Endothelial cell of umbilical vein (primary cell): ENCODE measurements at regions not wholly inside any gene's neighbourhood (a gene's known extent, or its start where the extent isn't known, plus 50 kb on each side); places are given as distances from the start of the nearest gene placed in this dataset.

ENCODE experiments used
- BruUV-seq: library from RNA; stranded (reverse); fragments of 400-500 nt; replicated peaks from 2 replicates; lab custom pipeline; 2021; lab: Mats Ljungman, UMichigan
- CTCF ChIA-PET: fragments of 300-600, 350-600 bp; sonication (Branson Sonifier 250); formaldehyde crosslinking; loops from one replicate; lab custom pipeline; 2021; ENCODE audit warnings: antibody characterized with exemption, inconsistent platforms; lab: Charles Lee
- POLR2A ChIA-PET: fragments of 300-600, 350-600 bp; sonication (Branson Sonifier 250); formaldehyde crosslinking; loops from one replicate; lab custom pipeline; 2021; ENCODE audit warnings: antibody characterized with exemption, inconsistent platforms; lab: Charles Lee
- DNase-seq: peaks from one replicate; pipeline ENCODE4 v3.0.0-alpha.2; 2011; ENCODE audit warnings: low read depth, low spot score
- FAIRE-seq: peaks from 2 replicates; lab custom pipeline; 2011; peaks lifted over from hg19 to GRCh38; lab: Jason Lieb, UNC
- H2AFZ ChIP-seq: 2 replicates; pipeline ENCODE4 v1.6.0; 2012; ENCODE audit warnings: low read depth, low read length, control low read depth, inconsistent platforms
- H3K27ac ChIP-seq: 2 replicates; pipeline ENCODE4 v1.5.1; 2011; ENCODE audit warnings: low read depth, mild to moderate bottlenecking, control low read depth, low read length, moderate library complexity; ENCODE audit not compliant: insufficient read depth
- H3K27me3 ChIP-seq, 2 experiments: 2 replicates each; pipeline versions ENCODE4 v1.6.0 to v1.6.1; 2011; ENCODE audit warnings: low read length in 2 of 2, mixed read lengths in 1 of 2; ENCODE audit not compliant: control insufficient read depth in 2 of 2, insufficient read depth in 2 of 2
- H3K36me3 ChIP-seq, 2 experiments: 2 replicates in 1 of 2; 3 replicates in 1 of 2; pipeline ENCODE4 v1.5.1; 2011; ENCODE audit warnings: low read length in 2 of 2, mild to moderate bottlenecking in 1 of 2, moderate library complexity in 1 of 2; ENCODE audit not compliant: control insufficient read depth in 2 of 2, insufficient read depth in 2 of 2; ENCODE audit errors: extremely low read depth in 1 of 2
- H3K4me1 ChIP-seq: 3 replicates; pipeline ENCODE4 v1.5.1; 2011; ENCODE audit warnings: mild to moderate bottlenecking, low read length; ENCODE audit not compliant: control insufficient read depth, insufficient read depth; ENCODE audit errors: extremely low read depth
- H3K4me2 ChIP-seq: 2 replicates; pipeline ENCODE4 v1.6.1; 2011; ENCODE audit warnings: low read length, control low read depth, mixed read lengths; ENCODE audit not compliant: insufficient read depth
- H3K4me3 ChIP-seq, 3 experiments: fragments of 200-600 bp in 1 of 3; sonication (generic), shearing (Covaris generic) in 1 of 3; replicated peaks in 1 of 3; 2 replicates each; pipeline ENCODE4 v1.5.1; 2011 to 2016; ENCODE audit warnings: control low read depth in 3 of 3, low read length in 3 of 3, mild to moderate bottlenecking in 2 of 3, inconsistent platforms in 1 of 3, low read depth in 1 of 3, moderate library complexity in 1 of 3; ENCODE audit not compliant: insufficient read depth in 1 of 3
- H3K79me2 ChIP-seq: 2 replicates; pipeline ENCODE4 v1.6.0; 2012; ENCODE audit warnings: low read length, inconsistent platforms; ENCODE audit not compliant: control insufficient read depth, insufficient read depth
- H3K9ac ChIP-seq: replicated peaks from 2 replicates; pipeline ENCODE3; 2011; ENCODE audit warnings: low read length, control low read depth; ENCODE audit not compliant: insufficient read depth; ENCODE audit errors: extremely low read depth
- H3K9me1 ChIP-seq: replicated peaks from 3 replicates; pipeline ENCODE4 v1.6.0; 2011; ENCODE audit warnings: mild to moderate bottlenecking, low read length; ENCODE audit not compliant: control insufficient read depth, insufficient read depth; ENCODE audit errors: extremely low read depth
- H3K9me3 ChIP-seq: replicated peaks from 2 replicates; pipeline ENCODE4 v1.5.1; 2012; ENCODE audit warnings: low read length, inconsistent platforms; ENCODE audit not compliant: control insufficient read depth, insufficient read depth
- H4K20me1 ChIP-seq: replicated peaks from 2 replicates; pipeline ENCODE3; 2011; ENCODE audit warnings: mild to moderate bottlenecking, low read length; ENCODE audit not compliant: control insufficient read depth, insufficient read depth; ENCODE audit errors: extremely low read depth
- EZH2 ChIP-seq: IDR thresholded peaks from 2 replicates; pipeline ENCODE4 v1.6.1; 2012; ENCODE audit warnings: borderline replicate concordance, low read depth, mild to moderate bottlenecking, moderate library complexity, low read length, inconsistent platforms; ENCODE audit not compliant: severe bottlenecking
- FOS ChIP-seq: IDR thresholded peaks from 2 replicates; pipeline ENCODE4 v1.6.1; 2011; ENCODE audit warnings: mild to moderate bottlenecking, low read length, moderate library complexity, borderline replicate concordance; ENCODE audit not compliant: insufficient read depth
- GATA2 ChIP-seq: IDR thresholded peaks from 2 replicates; pipeline ENCODE4 v1.7.0; 2011; ENCODE audit warnings: low read depth, mild to moderate bottlenecking, moderate library complexity, mixed read lengths, low read length; ENCODE audit not compliant: insufficient read length, insufficient read depth
- JUN ChIP-seq: IDR thresholded peaks from 2 replicates; pipeline ENCODE4 v1.6.1; 2011; ENCODE audit warnings: borderline replicate concordance, low read depth; ENCODE audit not compliant: insufficient read length, insufficient read depth
- MYC ChIP-seq: IDR thresholded peaks from one replicate; pipeline ENCODE4 v1.6.1; 2011; ENCODE audit warnings: mild to moderate bottlenecking, low read depth, low read length
- POLR2A ChIP-seq: IDR thresholded peaks from 2 replicates; pipeline ENCODE4 v1.6.1; 2012; ENCODE audit warnings: low read depth, mild to moderate bottlenecking, control low read depth, low read length
- POLR2AphosphoS5 ChIP-seq: IDR thresholded peaks from 2 replicates; pipeline ENCODE4 v1.6.1; 2012; ENCODE audit warnings: low read depth, mild to moderate bottlenecking, control low read depth, low read length, moderate library complexity; ENCODE audit not compliant: insufficient read depth
- dilution Hi-C: fragments of 300-500 bp; cut with MboI; formaldehyde crosslinking; loops from one replicate; pipeline ENCODE4 v1.15.0; 2019; ENCODE audit warnings: low sequenced_read_pairs; ENCODE audit not compliant: extremely low pct_ligation_motif_present
- intact Hi-C: fragments of 100-400 bp; cut with micrococcal nuclease; formaldehyde crosslinking; loops from one replicate; pipeline ENCODE4 v1.10.0; 2022
- TF ChIP-seq, protein P1 (sequence below), 2 donors: IDR thresholded peaks; 1 replicate in 1 of 2; 2 replicates in 1 of 2; pipeline ENCODE4 v1.5.1; 2011; ENCODE audit warnings: low read length in 2 of 2, mild to moderate bottlenecking in 2 of 2, moderate library complexity in 2 of 2, control low read depth in 1 of 2, inconsistent platforms in 1 of 2, low read depth in 1 of 2; ENCODE audit not compliant: insufficient read depth in 1 of 2; ENCODE audit errors: extremely low read depth in 1 of 2
- TF ChIP-seq, protein P2 (sequence below): IDR thresholded peaks from 2 replicates; pipeline ENCODE4 v1.6.1; 2011; ENCODE audit not compliant: insufficient read depth, insufficient read length

DNA sequence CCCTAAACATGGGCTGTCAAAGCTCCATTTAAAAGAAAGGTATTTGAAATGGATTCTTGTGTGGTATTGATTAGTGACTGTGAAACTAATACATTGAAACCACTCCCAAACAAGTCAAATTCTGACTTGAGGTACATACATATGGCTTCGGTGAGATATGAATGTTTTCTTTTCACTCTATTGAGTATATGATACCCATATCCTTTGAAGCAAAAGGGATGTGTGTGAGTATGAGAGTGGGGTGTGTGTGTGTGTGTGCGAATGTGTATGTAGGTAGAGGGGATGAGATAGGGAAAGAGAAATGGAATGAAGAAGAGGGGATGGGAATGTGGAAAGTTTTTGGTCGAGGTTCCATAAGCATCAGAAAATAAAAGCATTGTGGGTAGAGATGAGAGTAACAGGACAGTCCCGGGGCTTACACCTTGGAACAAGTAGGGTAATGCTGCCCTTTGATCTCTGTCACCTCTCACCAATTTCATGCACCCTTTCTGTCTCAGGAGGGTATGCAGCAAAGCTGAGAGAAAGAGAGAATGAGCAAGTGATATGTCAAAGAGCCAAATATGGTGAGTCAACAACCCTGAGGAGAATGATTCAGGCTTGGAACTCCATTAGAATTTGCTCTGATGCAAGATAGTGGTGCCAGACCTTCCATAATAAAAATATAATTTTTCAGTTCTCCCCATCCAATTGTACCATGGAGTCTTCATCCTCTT, 64.0 kb upstream of the ZEB2 start:
- CTCF ChIA-PET, result interaction anchor here (1.5 to 2.1 kb wide), 4 partner anchors 8 to 1169 kb away, joined by 5 to 17 read pairs (median 8); no protein-coding TSS in a partner anchor

DNA sequence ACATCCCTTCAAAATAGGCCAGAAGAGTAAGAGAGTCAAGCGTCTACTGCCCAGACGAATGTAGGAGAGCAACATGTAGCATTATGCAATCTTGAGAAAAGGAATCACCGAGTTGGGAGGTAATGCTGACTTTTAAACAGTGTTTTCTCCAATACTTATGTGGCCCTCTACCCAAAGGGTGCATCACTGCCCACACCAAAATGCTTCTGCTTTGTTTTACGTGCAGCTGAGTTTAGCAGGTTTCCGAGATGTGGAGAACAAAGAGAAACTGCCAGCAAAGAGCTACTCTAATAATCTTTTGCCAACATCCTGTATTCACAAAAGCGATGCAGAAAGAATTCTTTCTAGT, 63.4 kb upstream of the ZEB2 start:
- H3K27ac ChIP-seq, result peak overlapping the region; percentile 53
- no peak overlapping the region for H3K4me3 ChIP-seq
- no peaks in the 10 kb centered on the region for H3K79me2 ChIP-seq
- H3K36me3 ChIP-seq, result no peaks in the 10 kb centered on the region
- no peaks in the 10 kb centered on the region for H3K9me1 ChIP-seq
- H3K4me1 ChIP-seq, result peaks cover 37% of the 10 kb centered on the region
- no TSS peak for BruUV-seq
- peak overlapping the region; percentile 76 for H2AFZ ChIP-seq
- peak overlapping the region; percentile 14 for H3K9ac ChIP-seq
- no peak for DNase-seq
- TF ChIP-seq JUN, result no peak
- TF ChIP-seq, protein P1, sequence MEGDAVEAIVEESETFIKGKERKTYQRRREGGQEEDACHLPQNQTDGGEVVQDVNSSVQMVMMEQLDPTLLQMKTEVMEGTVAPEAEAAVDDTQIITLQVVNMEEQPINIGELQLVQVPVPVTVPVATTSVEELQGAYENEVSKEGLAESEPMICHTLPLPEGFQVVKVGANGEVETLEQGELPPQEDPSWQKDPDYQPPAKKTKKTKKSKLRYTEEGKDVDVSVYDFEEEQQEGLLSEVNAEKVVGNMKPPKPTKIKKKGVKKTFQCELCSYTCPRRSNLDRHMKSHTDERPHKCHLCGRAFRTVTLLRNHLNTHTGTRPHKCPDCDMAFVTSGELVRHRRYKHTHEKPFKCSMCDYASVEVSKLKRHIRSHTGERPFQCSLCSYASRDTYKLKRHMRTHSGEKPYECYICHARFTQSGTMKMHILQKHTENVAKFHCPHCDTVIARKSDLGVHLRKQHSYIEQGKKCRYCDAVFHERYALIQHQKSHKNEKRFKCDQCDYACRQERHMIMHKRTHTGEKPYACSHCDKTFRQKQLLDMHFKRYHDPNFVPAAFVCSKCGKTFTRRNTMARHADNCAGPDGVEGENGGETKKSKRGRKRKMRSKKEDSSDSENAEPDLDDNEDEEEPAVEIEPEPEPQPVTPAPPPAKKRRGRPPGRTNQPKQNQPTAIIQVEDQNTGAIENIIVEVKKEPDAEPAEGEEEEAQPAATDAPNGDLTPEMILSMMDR (IDR thresholded peaks at IDR 0.05; ENCODE audit: extremely low read depth in 1 of 2, insufficient read depth in 1 of 2, low read depth in 1 of 2, low read length in 2 of 2), result no peak
- TF ChIP-seq EZH2, result no peak
- TF ChIP-seq GATA2, result no peak
- TF ChIP-seq MYC, result no peak
- TF ChIP-seq POLR2AphosphoS5, result no peak
- no peak for TF ChIP-seq FOS
- no peak for TF ChIP-seq POLR2A
- TF ChIP-seq, protein P2, sequence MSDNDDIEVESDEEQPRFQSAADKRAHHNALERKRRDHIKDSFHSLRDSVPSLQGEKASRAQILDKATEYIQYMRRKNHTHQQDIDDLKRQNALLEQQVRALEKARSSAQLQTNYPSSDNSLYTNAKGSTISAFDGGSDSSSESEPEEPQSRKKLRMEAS, result no peak
- CTCF ChIA-PET, result interaction anchor here (0.8 to 2.1 kb wide), 7 partner anchors 8 to 1169 kb away, joined by 3 to 17 read pairs (median 5); no protein-coding TSS in a partner anchor
- no peaks in the 10 kb centered on the region for H4K20me1 ChIP-seq
- intact Hi-C loops (loop anchor here (1.0 to 5.0 kb wide), 4 partner anchors 13 to 1169 kb away; no protein-coding TSS in a partner anchor), dilution Hi-C loops (no loop called here)
- POLR2A ChIA-PET, result interaction anchor here (0.6 kb wide), 1 partner anchor 65 kb away, joined by 3 read pairs; no protein-coding TSS in a partner anchor
- FAIRE-seq, result peak; percentile 15
- peak overlapping the region; percentile 44 for H3K4me2 ChIP-seq
- H3K27me3 ChIP-seq, result no peaks in the 10 kb centered on the region
- no peaks in the 10 kb centered on the region for H3K9me3 ChIP-seq

More for the DNA sequence above, 64.0 kb upstream of the ZEB2 start:
- no peaks in the 10 kb centered on the region for H3K9me1 ChIP-seq
- no peak overlapping the region for H3K4me3 ChIP-seq
- no peaks in the 10 kb centered on the region for H3K36me3 ChIP-seq
- H3K27ac ChIP-seq, result no peak overlapping the region
- H3K9ac ChIP-seq, result no peak overlapping the region
- dilution Hi-C loops (no loop called here), intact Hi-C loops (loop anchor here (1.0 to 5.0 kb wide), 4 partner anchors 12 to 1168 kb away; no protein-coding TSS in a partner anchor)
- no TSS peak for BruUV-seq
- peaks cover 37% of the 10 kb centered on the region for H3K4me1 ChIP-seq
- no peaks in the 10 kb centered on the region for H4K20me1 ChIP-seq
- DNase-seq (peak; percentile 43), FAIRE-seq (no peak)
- no peaks in the 10 kb centered on the region for H3K27me3 ChIP-seq
- POLR2A ChIA-PET, result no interaction called here
- no peaks in the 10 kb centered on the region for H3K9me3 ChIP-seq
- TF ChIP-seq GATA2 (peak; percentile 56), POLR2AphosphoS5 (no peak), FOS (peak; percentile 63)
- no peak overlapping the region for H3K4me2 ChIP-seq
- H2AFZ ChIP-seq, result peak overlapping the region; percentile 76
- no peaks in the 10 kb centered on the region for H3K79me2 ChIP-seq
